ENCODE measurements at regions not wholly inside any gene's neighbourhood (a gene's known extent, or its start where the extent isn't known, plus 50 kb on each side); places are given as distances from the start of the nearest gene placed in this dataset.

DNA sequence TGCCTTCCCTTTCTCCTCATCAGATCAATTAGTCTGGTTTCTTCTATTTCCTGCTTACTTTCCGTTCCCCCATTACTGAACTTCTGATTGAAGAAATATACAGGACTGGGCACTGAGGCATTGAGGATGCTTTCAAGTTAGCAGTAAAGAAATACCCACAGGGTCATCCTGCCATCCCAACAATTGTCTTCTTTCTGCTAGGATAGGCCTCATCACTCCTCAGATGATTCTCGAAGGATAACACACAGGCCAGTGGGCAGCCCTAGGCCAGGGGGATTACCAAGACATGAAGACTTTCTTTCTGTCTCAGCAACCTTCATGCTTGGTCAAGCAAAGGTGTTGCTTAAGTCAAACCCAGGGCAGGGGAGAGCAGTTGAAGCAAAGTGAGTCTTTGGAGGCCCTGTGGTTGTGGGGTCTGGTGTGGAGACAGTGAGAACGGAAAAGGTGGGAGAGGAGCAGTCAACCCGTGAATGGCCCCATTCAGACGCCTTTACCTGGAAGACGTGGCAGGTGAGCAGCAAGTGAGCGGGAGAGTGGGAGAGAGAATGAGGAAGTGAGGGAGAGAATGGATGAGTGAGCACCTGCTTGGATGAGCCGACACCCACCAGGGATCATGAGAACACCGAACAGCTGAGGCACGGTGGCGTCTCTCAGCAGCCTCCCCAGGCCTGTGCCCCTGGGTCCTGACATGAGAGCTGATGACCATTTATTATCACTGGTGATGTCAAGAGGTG is 462.9 kb downstream of the PREX1 start (continued):
- TF ChIP-seq BHLHE40 (IDR thresholded peaks at IDR 0.05; ENCODE audit: borderline replicate concordance in 1 of 2, low read depth in 2 of 2, low read length in 1 of 2) = peak; percentile 43 to 68; a peak in 2 of 4 replicates
- TF ChIP-seq CHD1 (IDR thresholded peaks at IDR 0.05; ENCODE audit: low read depth, low read length) = no peak
- TF ChIP-seq, protein P1, sequence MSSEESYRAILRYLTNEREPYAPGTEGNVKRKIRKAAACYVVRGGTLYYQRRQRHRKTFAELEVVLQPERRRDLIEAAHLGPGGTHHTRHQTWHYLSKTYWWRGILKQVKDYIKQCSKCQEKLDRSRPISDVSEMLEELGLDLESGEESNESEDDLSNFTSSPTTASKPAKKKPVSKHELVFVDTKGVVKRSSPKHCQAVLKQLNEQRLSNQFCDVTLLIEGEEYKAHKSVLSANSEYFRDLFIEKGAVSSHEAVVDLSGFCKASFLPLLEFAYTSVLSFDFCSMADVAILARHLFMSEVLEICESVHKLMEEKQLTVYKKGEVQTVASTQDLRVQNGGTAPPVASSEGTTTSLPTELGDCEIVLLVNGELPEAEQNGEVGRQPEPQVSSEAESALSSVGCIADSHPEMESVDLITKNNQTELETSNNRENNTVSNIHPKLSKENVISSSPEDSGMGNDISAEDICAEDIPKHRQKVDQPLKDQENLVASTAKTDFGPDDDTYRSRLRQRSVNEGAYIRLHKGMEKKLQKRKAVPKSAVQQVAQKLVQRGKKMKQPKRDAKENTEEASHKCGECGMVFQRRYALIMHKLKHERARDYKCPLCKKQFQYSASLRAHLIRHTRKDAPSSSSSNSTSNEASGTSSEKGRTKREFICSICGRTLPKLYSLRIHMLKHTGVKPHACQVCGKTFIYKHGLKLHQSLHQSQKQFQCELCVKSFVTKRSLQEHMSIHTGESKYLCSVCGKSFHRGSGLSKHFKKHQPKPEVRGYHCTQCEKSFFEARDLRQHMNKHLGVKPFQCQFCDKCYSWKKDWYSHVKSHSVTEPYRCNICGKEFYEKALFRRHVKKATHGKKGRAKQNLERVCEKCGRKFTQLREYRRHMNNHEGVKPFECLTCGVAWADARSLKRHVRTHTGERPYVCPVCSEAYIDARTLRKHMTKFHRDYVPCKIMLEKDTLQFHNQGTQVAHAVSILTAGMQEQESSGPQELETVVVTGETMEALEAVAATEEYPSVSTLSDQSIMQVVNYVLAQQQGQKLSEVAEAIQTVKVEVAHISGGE (CRISPR knock-in tag; IDR thresholded peaks at IDR 0.05) = no peak
- TF ChIP-seq IRF4 (IDR thresholded peaks at IDR 0.05; ENCODE audit: low read depth, low read length) = no peak
- TF ChIP-seq SREBF1 (IDR thresholded peaks at IDR 0.05; ENCODE audit: low read length) = no peak
- TF ChIP-seq FOXM1 (IDR thresholded peaks at IDR 0.05; ENCODE audit: low read depth, low read length) = peak; percentile 86
- TF ChIP-seq IKZF2 (IDR thresholded peaks at IDR 0.05) = peak; percentile 90 to 92
- TF ChIP-seq RFX5 (IDR thresholded peaks at IDR 0.05; ENCODE audit: low read depth, low read length) = no peak
- TF ChIP-seq YY1 (IDR thresholded peaks at IDR 0.05; ENCODE audit: low read depth, low read length) = no peak
- TF ChIP-seq, protein P2, sequence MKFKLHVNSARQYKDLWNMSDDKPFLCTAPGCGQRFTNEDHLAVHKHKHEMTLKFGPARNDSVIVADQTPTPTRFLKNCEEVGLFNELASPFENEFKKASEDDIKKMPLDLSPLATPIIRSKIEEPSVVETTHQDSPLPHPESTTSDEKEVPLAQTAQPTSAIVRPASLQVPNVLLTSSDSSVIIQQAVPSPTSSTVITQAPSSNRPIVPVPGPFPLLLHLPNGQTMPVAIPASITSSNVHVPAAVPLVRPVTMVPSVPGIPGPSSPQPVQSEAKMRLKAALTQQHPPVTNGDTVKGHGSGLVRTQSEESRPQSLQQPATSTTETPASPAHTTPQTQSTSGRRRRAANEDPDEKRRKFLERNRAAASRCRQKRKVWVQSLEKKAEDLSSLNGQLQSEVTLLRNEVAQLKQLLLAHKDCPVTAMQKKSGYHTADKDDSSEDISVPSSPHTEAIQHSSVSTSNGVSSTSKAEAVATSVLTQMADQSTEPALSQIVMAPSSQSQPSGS (IDR thresholded peaks at IDR 0.05; ENCODE audit: low read length) = peak; percentile 60; the same call in 1 of the 2 replicates
- peak; percentile 97 for TF ChIP-seq IKZF1 (conservative IDR thresholded peaks at IDR 0.05)
- TF ChIP-seq, protein P3, sequence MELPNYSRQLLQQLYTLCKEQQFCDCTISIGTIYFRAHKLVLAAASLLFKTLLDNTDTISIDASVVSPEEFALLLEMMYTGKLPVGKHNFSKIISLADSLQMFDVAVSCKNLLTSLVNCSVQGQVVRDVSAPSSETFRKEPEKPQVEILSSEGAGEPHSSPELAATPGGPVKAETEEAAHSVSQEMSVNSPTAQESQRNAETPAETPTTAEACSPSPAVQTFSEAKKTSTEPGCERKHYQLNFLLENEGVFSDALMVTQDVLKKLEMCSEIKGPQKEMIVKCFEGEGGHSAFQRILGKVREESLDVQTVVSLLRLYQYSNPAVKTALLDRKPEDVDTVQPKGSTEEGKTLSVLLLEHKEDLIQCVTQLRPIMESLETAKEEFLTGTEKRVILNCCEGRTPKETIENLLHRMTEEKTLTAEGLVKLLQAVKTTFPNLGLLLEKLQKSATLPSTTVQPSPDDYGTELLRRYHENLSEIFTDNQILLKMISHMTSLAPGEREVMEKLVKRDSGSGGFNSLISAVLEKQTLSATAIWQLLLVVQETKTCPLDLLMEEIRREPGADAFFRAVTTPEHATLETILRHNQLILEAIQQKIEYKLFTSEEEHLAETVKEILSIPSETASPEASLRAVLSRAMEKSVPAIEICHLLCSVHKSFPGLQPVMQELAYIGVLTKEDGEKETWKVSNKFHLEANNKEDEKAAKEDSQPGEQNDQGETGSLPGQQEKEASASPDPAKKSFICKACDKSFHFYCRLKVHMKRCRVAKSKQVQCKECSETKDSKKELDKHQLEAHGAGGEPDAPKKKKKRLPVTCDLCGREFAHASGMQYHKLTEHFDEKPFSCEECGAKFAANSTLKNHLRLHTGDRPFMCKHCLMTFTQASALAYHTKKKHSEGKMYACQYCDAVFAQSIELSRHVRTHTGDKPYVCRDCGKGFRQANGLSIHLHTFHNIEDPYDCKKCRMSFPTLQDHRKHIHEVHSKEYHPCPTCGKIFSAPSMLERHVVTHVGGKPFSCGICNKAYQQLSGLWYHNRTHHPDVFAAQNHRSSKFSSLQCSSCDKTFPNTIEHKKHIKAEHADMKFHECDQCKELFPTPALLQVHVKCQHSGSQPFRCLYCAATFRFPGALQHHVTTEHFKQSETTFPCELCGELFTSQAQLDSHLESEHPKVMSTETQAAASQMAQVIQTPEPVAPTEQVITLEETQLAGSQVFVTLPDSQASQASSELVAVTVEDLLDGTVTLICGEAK (IDR thresholded peaks at IDR 0.05; ENCODE audit: borderline replicate concordance) = no peak
- no peak for TF ChIP-seq NR2C2 (IDR thresholded peaks at IDR 0.05; ENCODE audit: borderline replicate concordance, control insufficient read depth, insufficient read length, low read depth)
- no peak for TF ChIP-seq SMAD1 (IDR thresholded peaks at IDR 0.05; ENCODE audit: low read depth, partially characterized antibody)
- TF ChIP-seq SREBF2 (IDR thresholded peaks at IDR 0.05; ENCODE audit: low read length) = no peak
- TF ChIP-seq RCOR1 (conservative IDR thresholded peaks at IDR 0.05; ENCODE audit: low read depth, low read length) = no peak
- TF ChIP-seq NRF1 (conservative IDR thresholded peaks at IDR 0.05; ENCODE audit: low read depth, low read length) = no peak
- TF ChIP-seq, protein P4, sequence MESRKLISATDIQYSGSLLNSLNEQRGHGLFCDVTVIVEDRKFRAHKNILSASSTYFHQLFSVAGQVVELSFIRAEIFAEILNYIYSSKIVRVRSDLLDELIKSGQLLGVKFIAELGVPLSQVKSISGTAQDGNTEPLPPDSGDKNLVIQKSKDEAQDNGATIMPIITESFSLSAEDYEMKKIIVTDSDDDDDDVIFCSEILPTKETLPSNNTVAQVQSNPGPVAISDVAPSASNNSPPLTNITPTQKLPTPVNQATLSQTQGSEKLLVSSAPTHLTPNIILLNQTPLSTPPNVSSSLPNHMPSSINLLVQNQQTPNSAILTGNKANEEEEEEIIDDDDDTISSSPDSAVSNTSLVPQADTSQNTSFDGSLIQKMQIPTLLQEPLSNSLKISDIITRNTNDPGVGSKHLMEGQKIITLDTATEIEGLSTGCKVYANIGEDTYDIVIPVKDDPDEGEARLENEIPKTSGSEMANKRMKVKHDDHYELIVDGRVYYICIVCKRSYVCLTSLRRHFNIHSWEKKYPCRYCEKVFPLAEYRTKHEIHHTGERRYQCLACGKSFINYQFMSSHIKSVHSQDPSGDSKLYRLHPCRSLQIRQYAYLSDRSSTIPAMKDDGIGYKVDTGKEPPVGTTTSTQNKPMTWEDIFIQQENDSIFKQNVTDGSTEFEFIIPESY (IDR thresholded peaks at IDR 0.05) = no peak
- no peak for TF ChIP-seq SUZ12 (IDR thresholded peaks at IDR 0.05; ENCODE audit: unreplicated experiment)
- TF ChIP-seq TCF12 (IDR thresholded peaks at IDR 0.05; ENCODE audit: low read depth, low read length) = peak; percentile 44; the same call in 1 of the 2 replicates
- peak; percentile 73 for TF ChIP-seq JUNB (IDR thresholded peaks at IDR 0.05)
